C4-2B (cell line): ENCODE measurements at regions not wholly inside any gene's neighbourhood (a gene's known extent, or its start where the extent isn't known, plus 50 kb on each side); places are given as distances from the start of the nearest gene placed in this dataset.

Experiments
- ZFX ChIP-seq: fragments of 450-650 bp; IDR thresholded peaks from 2 replicates; pipeline ENCODE4 v1.6.1; 2017
- TF ChIP-seq, protein P1 (sequence below): fragments of 450-650 bp; conservative IDR thresholded peaks from 2 replicates; pipeline ENCODE4 v1.5.1; 2017; ENCODE audit warnings: mild to moderate bottlenecking

DNA sequence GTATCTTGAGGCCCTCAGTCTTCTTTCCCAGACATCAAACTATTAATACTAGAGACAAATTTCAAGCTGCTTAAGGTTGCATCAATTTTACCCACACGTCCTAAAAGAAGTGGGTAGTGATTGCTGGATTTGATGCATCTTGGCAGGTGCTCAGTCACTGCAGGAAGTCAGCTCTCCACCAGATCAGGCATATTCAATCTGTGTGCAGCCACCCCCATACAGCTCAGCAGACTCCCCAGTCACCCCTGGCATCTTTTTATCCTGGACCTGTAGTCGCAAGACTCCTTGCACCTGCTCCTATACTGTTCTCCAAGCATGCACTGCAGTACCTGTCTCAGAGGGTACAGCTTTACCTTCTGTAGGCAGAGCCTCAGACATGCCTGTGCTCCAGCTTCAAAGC is 343.1 kb upstream of the ISX start:
- TF ChIP-seq, protein P1, sequence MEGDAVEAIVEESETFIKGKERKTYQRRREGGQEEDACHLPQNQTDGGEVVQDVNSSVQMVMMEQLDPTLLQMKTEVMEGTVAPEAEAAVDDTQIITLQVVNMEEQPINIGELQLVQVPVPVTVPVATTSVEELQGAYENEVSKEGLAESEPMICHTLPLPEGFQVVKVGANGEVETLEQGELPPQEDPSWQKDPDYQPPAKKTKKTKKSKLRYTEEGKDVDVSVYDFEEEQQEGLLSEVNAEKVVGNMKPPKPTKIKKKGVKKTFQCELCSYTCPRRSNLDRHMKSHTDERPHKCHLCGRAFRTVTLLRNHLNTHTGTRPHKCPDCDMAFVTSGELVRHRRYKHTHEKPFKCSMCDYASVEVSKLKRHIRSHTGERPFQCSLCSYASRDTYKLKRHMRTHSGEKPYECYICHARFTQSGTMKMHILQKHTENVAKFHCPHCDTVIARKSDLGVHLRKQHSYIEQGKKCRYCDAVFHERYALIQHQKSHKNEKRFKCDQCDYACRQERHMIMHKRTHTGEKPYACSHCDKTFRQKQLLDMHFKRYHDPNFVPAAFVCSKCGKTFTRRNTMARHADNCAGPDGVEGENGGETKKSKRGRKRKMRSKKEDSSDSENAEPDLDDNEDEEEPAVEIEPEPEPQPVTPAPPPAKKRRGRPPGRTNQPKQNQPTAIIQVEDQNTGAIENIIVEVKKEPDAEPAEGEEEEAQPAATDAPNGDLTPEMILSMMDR, result no peak
- no peak for TF ChIP-seq ZFX
